NCI-H2081 treated with DMSO at 0.1 percent for 48 hours (cell line): ENCODE measurements at regions not wholly inside any gene's neighbourhood (a gene's known extent, or its start where the extent isn't known, plus 50 kb on each side); places are given as distances from the start of the nearest gene placed in this dataset.

ENCODE experiments used
- DNase-seq: peaks from one replicate; lab custom pipeline; 2025; lab: John Stamatoyannopoulos, UW

DNA sequence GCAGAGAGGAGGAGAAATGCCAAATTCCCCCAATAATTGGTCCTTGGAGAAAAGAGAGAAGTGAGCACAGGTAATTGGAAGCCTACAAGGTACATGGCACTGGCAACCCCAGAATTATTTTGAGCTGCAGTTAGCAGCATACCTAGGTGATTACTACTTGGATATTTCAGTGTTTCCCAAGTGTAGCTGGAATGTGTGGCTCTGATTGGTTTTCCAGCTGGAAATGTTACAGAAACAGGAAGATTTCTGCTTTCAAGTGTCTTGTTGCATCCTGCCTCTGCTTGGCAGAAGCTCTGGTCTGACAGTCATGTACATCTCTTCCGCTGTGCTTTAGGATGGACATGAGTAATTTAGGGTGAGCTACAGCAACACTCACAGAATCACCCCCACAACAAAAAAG is 262.1 kb downstream of the ENC1 start:
- no peak for DNase-seq

DNA sequence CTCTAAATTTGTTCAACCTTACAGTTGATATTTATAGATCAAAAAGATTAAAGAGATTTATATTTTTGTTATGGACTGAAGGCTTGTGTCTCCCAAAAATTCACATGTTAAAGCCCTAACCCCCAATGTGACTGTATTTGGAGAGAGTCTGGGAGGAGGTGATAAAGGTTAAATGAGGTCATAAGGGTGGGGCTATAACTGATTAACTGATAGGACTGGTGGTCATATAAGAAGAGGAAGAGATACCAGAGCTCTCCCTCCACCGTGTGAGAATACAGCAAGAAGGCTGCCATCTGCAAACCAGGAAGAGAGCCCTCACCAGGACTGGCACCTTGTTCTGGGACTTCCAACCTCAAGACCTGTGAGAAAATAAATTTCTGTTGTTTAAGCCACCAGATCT is 264.3 kb downstream of the ENC1 start:
- DNase-seq, result no peak

DNA sequence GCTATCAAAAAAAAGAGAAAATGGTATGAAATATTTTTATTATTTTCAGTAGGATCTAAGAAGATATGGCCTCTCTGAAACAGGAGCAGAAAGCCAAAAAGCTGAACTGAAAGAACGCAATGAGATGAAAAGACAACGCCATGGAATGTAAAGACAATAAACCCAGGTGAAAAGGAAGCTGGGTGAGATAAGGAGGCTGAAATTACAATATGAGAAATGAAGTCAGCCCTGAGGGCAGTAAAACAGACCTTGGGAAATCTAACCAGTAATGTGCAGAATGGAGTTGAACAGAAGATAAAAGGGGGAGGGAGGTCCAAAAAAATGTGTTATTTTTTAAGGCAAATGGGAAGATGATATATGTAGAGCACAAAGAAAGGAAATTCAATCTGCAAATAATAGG is 265.3 kb downstream of the ENC1 start:
- DNase-seq, result no peak

DNA sequence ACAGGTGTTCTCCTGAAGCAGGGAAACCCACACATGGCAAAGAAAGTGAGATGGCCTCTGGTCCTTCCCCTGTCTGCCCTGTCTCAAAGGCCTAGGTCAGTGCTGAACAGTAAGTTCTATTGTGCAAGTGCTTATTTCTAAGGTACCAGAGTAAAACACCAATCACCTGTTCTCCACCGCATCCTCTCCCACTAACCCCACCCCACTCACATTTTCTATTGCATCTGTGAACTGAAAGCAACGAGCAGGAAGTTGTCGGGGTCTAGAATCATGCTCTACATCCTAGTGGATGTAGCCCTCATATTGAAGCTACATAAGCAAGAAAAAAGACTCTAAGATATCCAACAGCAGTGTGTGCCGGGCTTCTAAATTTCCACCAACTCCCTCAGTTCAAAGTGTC is 265.9 kb downstream of the ENC1 start:
- DNase-seq, result no peak

DNA sequence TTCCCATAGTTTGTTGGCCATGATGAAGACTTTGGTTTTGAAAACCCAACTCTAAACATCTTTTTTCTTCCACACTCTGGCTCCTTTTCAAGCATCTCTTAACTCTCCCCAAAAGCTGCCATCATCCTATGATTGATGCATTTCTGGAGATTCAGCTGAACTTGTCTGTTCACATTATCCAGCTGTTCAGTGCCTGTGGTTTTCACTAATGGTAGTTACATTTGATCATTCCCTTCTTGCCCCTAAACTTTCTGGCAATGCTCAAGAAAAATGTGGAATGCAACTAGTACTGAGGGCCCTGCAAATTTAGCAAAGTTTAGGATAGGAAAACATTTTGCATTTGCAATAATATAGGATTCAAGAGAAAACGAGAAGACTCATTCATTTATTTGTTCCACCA is 267.5 kb downstream of the ENC1 start:
- DNase-seq, result no peak

DNA sequence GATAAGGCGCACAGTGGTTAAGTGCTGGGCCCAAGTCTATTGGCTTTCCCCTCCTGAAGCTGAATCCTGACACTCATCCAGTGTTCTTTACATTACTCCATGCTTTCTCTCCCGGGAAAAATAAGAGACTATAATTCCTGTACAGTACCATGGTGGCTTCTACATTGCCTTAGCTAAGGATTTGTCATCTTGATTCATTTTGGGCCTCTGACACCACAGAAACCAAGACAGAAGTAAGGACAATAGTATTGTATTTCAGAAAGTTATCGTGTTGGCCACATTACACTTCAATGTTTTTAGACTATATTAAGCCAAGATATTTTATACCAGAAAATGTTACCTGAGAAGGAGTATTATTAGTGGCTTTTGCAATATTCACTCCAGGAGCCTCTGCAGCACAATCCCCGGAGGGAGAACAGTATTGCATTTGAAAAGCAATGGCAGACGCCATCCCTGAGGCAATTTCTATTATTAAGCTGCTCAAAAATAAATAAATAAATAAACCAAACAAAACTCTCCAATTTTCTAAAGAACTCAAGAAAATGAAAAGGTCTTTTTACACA is 267.9 kb downstream of the ENC1 start:
- no peak for DNase-seq

DNA sequence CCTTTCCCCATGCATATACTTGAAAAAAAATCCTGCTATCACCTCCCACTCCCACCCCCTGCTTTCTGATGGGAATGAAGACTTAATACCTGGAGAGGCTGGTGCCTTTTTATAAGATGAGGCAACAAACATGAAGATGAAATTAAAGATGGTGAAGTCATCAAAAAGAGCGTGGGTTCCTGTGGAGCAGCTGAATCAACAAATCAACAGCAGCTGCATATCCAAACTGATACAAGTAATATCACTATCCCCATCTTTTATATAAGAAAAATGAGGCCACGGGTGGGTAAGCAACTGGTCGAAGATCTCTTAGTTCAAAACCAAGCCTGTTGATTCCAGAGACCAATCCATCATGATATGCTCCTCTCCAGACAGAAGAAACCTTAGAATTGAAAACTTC is 268.5 kb downstream of the ENC1 start:
- DNase-seq, result no peak

DNA sequence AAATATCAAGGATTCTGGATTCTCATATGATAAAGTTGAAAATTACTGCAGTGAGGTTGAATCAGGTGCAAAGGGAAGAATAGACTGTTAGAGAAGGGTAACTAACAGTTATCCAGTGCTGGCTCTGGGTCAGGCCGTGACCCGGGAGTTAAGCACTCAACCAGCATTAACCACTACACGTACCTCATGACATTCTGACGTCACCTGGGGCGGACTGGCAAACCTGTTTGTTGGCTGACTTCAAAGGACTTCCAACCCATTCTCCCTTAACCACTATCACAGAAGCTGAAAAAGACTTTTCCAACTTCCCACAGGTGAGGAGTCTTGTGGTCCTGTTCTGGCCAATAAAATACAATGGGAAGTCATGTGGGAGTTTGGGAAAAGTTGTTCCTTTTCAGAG is 268.9 kb downstream of the ENC1 start:
- DNase-seq, result no peak

DNA sequence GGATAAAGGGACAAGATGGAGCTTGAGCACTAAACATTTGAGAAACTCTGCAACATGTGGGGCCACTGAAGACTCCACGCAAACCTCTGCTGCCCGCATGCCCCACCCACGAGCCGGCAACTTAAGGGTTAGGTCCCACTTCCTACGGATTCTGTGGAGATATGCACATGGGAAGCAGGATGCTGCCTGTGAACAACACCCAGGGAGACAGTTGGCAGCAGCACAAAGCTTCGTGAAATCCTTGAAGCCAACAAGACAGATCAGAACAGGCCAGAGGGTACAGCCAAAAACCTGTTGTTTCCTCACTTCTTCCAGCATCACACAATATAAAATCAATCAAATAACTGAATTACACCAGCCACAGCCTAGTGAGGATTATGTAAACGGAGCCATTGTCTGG is 270.4 kb downstream of the ENC1 start:
- DNase-seq, result no peak

DNA sequence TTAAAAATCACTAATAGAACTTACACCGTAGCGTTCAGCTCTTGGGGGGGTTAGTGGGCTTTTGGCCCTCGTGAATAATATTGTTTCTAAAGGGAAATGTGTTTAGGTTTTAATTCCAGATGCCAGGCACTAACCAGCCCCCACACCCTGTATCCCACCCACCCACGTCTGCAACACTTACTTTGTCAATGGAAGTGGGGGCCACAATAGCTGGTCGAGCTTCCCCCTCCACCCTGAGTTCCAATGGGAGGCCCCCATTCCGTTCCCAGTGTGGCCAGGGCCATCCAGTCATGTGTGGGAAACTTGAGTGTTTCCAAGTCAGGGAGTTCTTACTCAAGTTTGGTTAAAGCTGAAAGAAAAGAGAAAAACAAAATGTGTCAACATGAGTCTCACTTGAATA is 271.4 kb downstream of the ENC1 start:
- DNase-seq, result no peak

DNA sequence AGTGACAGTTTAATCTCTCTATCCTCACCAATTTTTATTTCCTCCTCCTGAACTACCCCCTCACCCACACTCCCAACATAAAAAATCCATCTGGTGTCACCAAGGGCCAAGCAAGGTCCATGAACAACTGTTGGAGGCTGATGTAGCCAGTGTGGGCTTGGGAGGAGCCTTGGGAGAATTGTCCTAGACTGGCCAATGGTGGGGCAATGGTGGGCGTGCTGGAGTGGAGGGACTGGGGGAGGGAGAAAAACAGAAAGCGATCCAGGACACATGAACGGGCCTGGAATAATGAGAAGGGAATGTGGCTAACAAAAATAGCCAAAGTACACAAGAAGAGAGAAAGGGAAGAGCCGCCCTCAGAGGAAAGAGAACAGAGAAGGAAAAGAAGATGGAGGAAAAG is 272.6 kb downstream of the ENC1 start:
- no peak for DNase-seq

DNA sequence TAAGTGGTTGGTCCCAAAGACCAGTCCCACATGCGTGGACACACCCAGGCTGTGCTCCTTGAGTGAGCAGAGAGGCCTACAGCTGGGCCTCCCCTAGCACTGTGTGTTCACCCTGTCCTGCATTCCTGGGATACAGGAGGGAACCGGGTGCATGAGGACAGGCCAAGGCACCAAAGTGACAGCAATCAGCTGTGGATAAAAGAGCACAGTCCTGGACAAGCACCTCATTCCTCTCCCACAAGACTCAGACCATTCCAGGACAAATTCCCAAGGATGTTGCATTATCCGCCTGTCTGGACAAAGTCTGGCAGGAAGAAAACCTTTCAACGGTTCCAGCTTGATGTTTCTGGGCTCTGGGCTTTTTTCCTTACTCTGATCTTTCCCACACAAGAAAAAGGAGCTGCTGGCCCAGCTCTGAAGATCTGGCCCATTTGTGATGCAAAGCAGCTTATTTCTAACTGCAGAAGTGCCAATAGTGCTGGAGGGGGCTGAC is 273.2 kb downstream of the ENC1 start:
- no peak for DNase-seq

DNA sequence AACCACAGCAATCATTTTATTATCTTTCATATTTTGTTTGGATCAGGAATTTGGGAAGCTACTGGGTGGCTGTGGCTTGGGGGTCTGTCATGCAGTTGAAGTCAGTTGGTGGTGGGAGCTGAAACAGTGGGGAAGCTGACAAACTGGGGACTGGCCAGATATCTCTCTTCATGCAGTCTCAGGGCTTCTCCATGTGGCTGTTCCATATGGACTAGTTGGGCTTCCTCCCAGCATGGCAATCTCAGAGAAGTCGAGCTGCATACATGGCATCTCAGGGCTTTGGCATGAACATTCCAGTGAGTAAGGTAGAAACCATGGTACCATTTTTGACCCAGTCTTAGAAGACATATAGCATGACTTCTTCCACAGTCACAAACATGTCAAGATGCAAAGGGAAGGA is 274.8 kb downstream of the ENC1 start:
- no peak for DNase-seq

DNA sequence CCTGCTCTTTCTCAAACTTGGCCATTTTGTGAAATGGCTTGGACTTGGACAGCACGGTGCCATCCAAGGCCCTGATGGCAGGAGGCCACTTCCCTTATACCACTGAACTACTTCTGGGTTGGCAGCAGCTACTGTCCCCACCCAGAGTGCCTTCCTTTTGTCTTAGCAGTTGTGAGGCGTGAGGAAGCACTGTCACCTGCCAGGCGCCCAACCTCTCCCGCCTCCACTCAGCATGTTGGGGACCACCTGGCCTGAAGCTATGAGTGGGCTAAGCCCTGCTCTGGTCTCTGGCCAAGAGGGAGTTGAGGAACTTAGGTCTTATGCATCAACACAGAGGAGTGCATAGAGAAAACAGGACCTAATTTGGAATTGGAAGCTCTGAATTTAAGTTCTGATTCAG is 276.0 kb downstream of the ENC1 start:
- DNase-seq, result no peak

DNA sequence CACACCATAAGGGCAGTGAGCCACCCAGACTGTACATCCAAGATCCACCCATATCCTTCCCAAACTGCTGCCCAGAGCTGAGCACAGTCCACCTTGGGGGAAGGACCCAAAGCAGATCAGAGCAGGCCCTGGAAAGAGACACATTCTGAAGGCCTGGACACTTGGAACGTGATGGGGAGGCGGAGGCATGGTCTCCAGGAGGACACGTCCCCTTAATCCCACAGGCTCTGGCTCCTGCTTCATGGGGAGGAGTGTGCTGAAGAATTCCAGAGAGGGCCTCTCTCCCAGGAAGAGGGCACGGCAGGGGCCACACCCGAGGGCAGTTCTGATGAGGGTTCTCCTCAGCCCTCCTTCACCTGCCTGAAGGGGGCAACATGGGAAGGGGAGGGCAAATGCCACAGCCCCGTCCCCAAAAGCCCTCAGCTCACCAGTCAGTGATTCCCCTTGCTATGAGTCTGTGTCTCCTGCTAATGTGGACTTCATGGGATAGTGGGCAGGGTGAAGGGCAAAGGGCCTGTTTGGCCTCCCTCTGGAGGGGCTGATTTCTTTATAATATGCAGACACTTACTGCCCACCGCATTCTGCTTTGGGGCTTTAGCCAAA is 276.8 kb downstream of the ENC1 start:
- DNase-seq, result no peak

DNA sequence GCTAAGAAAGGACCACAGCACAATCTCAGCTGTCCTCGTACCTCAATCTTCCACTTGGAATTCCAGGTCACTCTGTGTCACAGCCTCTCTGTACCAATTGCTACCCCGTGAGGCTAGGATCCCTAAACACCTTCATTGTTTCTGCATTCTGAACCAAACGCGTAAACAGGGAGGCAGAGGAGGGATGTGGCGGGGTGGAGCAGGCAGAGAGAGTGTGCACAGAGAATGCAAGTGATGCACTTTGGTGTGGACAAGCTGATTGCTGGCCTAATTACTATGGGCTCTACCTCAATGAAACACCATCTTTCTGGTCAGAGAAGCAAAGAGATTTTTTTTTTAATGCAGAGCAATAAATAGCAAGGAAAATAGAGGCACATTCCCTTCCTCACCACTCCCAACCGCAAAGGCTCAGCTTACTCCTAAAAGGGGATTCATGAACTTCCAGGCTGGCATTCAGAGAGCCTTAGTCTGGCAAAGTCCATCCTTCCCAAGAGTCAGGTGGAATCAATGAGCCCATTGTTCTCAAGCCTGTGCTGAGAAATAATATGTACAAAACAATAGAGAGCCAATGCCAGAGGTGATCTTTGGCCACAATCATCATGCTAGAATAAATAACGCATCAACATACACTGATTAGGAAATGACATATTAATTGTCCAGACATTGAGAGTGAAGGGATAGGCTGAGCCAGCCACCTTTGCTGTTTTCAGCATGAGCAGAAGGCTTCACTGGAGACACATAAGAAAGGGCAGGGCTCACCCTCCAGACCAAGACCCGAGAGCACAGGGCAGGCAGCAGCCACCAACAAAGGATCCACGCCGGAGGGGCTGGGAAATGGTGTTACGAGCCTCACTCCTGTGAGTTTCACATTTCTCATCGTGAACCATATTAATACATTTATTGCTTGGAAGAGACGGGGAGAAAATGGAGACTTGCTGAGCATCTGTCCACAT is 278.8 kb downstream of the ENC1 start:
- no peak for DNase-seq

DNA sequence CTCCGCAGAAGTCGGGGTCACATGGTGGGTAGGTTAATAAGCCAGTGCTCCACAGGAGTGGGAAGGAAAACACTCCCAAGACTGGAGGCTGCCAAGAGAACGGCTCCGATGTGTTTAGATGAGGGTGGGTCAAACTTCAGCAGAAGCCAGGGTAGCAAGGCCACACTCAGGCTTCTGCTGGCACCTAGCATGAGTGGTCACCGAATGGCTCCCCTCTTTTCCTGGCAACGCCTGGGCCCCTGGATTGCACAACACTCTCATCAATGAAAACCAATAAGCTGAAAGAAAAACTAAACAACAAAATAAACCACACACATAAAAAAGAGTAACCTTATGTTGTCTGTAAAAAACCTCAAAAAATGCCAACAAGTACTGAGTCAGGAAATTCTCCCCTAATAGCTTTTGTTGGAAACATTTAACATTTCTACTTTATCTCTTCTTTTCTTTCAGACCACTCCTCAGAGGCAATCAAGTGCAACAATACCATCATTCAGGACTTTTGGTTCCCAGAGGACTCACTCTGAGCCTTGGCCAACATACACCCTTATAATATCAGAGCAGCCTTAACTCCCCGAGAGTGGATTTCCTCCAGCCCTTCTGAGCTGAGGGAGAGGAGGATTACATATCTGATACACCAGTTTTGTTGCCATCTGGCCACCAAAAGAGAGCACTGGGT is 279.9 kb downstream of the ENC1 start:
- DNase-seq, result no peak

DNA sequence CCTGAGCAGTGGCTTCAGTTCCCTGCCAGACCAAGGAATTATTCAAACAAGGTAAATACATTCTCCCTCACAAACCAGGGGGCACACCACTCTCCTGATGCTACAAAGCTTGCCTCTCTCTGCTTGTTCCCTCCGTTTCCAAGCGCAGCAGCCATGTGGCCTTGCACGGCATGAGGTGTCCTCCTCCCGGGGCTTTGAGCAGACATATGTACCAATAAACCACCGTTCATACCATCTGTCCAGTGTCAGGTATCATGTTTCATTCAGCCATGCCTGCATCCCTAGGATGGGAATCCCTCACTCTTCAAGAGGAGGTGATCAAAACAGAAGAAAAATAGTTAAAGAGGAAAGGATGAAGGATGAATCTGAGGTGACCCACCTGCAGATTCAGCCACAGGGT is 282.7 kb downstream of the ENC1 start:
- DNase-seq, result no peak

DNA sequence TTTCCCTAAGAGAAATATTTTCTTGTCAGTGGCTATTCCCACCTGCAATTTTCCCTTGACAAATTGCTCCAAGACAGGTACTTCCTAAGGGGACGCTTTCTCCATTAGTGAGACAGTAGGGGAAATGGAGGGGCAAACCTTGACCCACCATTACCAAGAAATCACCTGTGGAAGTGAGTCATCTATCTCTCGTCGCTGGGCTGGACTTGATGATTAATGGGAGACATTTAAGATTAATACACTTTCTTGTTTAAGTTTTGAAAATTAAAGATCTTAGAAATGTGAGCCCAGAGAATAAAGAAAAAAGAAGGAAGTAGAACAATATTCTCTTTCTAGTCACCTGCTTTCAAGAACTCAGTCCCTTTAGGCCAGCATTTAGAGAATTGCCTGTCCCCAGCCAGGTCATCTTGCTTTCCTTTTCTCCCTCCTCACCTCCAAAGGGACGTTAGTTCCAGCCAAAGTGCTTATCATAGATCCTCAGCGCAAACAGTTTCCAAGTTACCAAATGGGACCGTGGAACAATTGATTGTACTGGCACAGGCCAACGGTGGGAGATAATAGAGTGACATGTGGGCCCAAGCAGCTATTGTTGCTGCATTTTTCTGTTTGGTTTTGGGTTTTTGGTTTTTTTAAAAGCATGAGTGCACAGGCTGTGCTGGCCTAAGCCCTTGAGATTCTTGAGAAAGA is 284.4 kb downstream of the ENC1 start:
- DNase-seq, result no peak

DNA sequence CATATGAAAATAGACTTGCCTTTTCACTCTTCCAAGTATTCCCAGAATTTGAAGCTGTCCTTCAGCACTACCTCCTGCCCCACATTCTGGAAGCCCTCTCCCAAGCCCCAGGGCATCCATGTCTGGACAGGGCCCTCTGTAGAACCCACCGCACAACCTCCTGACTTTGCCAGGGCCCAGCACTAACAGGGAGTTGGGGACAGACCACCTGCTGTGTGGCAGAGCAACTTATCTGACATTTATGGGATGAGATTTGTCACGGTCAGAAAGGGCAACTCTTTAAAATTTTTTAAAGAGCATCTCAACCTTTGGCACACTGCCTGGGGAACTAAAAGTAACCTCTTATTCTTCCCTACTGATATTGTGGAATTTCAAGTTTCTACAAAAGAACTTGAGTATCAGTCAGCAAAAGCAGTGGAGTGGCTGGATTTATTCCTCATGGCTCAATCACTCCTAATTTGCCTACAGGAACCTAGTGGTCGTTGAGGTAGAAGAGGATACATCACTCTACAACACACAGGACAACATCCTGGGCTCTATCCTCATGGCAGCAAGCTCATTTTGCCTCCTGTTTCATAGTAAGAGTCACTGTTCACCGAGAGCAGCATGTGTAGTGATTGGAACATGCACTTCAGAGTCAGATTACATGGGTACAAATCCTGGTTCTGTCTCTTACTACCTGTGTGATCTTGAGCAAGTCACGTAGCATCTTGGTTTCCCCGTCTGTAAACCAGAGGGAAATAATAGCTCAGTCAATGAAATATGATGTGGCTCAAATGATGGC is 285.3 kb downstream of the ENC1 start:
- no peak for DNase-seq

DNA sequence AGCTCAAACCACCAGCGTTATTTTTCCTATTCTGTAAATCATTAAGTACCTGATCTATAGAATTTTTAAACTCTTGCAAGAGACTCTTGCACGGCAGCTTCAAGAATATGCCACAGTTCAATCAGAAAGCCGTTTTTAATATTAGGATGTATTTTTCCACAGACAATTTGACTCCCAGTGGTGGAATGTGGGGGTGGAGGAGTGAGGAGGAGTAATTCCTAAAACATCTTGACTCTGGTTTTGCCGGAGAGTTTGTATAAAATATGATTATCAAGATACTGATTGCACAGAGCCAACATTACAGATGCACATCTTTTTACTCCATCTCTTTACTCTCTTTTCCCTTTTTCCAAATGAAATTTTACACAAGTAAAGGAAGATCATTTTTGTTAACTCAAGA is 288.3 kb downstream of the ENC1 start:
- no peak for DNase-seq
